B cell (primary cell): ENCODE measurements at regions not wholly inside any gene's neighbourhood (a gene's known extent, or its start where the extent isn't known, plus 50 kb on each side); places are given as distances from the start of the nearest gene placed in this dataset.
"Not testable (repeated sequence)": the region's sequence is repeated elsewhere in the genome, so short reads cannot be mapped to it uniquely, and the experiment has no call there.

Experiments
- ATAC-seq: fragments of 200-7000 bp; cut with Tn5 transposase; one replicate; pipeline ENCODE4 v1.10.0; 2021; ENCODE audit warnings: low read depth, mild to moderate bottlenecking, moderate number of reproducible peaks, moderate library complexity
- CTCF ChIA-PET: fragments of 350-600 bp; sonication (Branson Sonifier 250); formaldehyde crosslinking; loops from one replicate; lab custom pipeline; 2021; ENCODE audit warnings: antibody characterized with exemption, inconsistent platforms; lab: Charles Lee
- POLR2A ChIA-PET: fragments of 350-600 bp; sonication (Branson Sonifier 250); formaldehyde crosslinking; loops from one replicate; lab custom pipeline; 2021; ENCODE audit warnings: antibody characterized with exemption; lab: Charles Lee
- DNase-seq: peaks from one replicate; pipeline ENCODE4 v3.0.0; 2013
- H2AFZ ChIP-seq: 2 replicates; pipeline ENCODE4 v1.6.1; 2012; ENCODE audit warnings: mild to moderate bottlenecking, low read depth, low read length; ENCODE audit not compliant: insufficient read depth, poor library complexity, severe bottlenecking
- H3K27ac ChIP-seq, 2 donors: 1 replicate in 1 of 2; 2 replicates in 1 of 2; pipeline ENCODE4 v1.5.1; 2012 to 2013; ENCODE audit warnings: low read length in 2 of 2, mild to moderate bottlenecking in 2 of 2, moderate library complexity in 1 of 2
- H3K27me3 ChIP-seq, 4 experiments: fragments of 200-600 bp in 1 of 4; sonication (generic) in 1 of 4; replicated peaks in 1 of 4; 1 replicate in 2 of 4; 2 replicates in 2 of 4; pipeline versions ENCODE4 v1.6.1 to v1.7.0; 2013 to 2016; ENCODE audit warnings: low read length in 3 of 4, mild to moderate bottlenecking in 2 of 4, mixed read lengths in 1 of 4, moderate library complexity in 1 of 4; ENCODE audit not compliant: insufficient read depth in 4 of 4, control insufficient read depth in 3 of 4; ENCODE audit errors: control extremely low read depth in 1 of 4
- H3K36me3 ChIP-seq, 2 experiments: replicated peaks in 1 of 2; 1 replicate in 1 of 2; 2 replicates in 1 of 2; pipeline versions ENCODE4 v1.6.1 to v1.7.1; 2013; ENCODE audit warnings: low read length in 1 of 2; ENCODE audit not compliant: insufficient read depth in 2 of 2, control insufficient read depth in 1 of 2; ENCODE audit errors: control extremely low read depth in 1 of 2, extremely low read depth in 1 of 2
- H3K4me1 ChIP-seq, 2 donors: fragments of 200-600 bp in 1 of 2; sonication (generic) in 1 of 2; 1 replicate in 1 of 2; 2 replicates in 1 of 2; pipeline versions ENCODE4 v1.5.1 to v1.6.1; 2013 to 2017; ENCODE audit warnings: low read length in 2 of 2; ENCODE audit not compliant: control insufficient read depth in 2 of 2, insufficient read depth in 2 of 2
- H3K4me2 ChIP-seq: replicated peaks from 2 replicates; pipeline ENCODE3; 2012; ENCODE audit warnings: mild to moderate bottlenecking, low read depth, low read length; ENCODE audit not compliant: poor library complexity, severe bottlenecking
- H3K4me3 ChIP-seq, 5 experiments: fragments of 200-600 bp in 1 of 5; sonication (generic) in 1 of 5; 1 replicate in 3 of 5; 2 replicates in 2 of 5; pipeline versions ENCODE4 v1.5.1 to v1.7.0; 2011 to 2016; ENCODE audit warnings: low read length in 4 of 5, mild to moderate bottlenecking in 4 of 5, low read depth in 2 of 5, control low read depth in 1 of 5, moderate library complexity in 1 of 5; ENCODE audit not compliant: insufficient read depth in 1 of 5; ENCODE audit errors: control extremely low read depth in 1 of 5, extremely low read depth in 1 of 5
- H3K79me2 ChIP-seq: fragments of 200-600 bp; sonication (generic); one replicate; pipeline ENCODE4 v1.6.0; 2016; ENCODE audit warnings: low read length; ENCODE audit not compliant: control insufficient read depth, insufficient read depth
- H3K9ac ChIP-seq: fragments of 200-600 bp; sonication (generic); 2 replicates; pipeline ENCODE4 v1.6.1; 2017; ENCODE audit warnings: mild to moderate bottlenecking, low read length, moderate library complexity
- H3K9me3 ChIP-seq, 3 donors: one replicate each; pipeline versions ENCODE4 v1.6.1 to v1.7.1; 2013; ENCODE audit warnings: low read length in 2 of 3; ENCODE audit not compliant: control insufficient read depth in 2 of 3, insufficient read depth in 1 of 3; ENCODE audit errors: control extremely low read depth in 1 of 3
- H4K20me1 ChIP-seq: 2 replicates; pipeline ENCODE4 v1.6.0; 2012; ENCODE audit warnings: mild to moderate bottlenecking, low read length; ENCODE audit not compliant: insufficient read depth, control insufficient read depth, poor library complexity, severe bottlenecking
- H3K27ac Mint-ChIP-seq: one replicate; pipeline ENCODE4 v1.8.0; 2021; ENCODE audit warnings: mixed read lengths
- H3K27me3 Mint-ChIP-seq: one replicate; pipeline ENCODE4 v1.8.0; 2021; ENCODE audit warnings: mixed read lengths
- H3K4me1 Mint-ChIP-seq: one replicate; pipeline ENCODE4 v1.8.0; 2021; ENCODE audit warnings: mixed read lengths
- H3K4me3 Mint-ChIP-seq: one replicate; pipeline ENCODE4 v1.8.0; 2021; ENCODE audit warnings: mixed read lengths
- H3K9me3 Mint-ChIP-seq: one replicate; pipeline ENCODE4 v1.8.0; 2022; ENCODE audit warnings: mixed read lengths; ENCODE audit not compliant: insufficient read depth
- EZH2 ChIP-seq: IDR thresholded peaks from 2 replicates; pipeline ENCODE4 v1.6.1; 2012; ENCODE audit warnings: borderline replicate concordance, low read depth, mild to moderate bottlenecking, moderate library complexity, low read length; ENCODE audit not compliant: insufficient read depth, poor library complexity, severe bottlenecking
- WGBS: methylation state at CpG from one replicate; pipeline ENCODE4 v1.1.5; 2013; ENCODE audit warnings: missing lambda C conversion rate; ENCODE audit not compliant: insufficient coverage; 5-methylcytosine and 5-hydroxymethylcytosine counted together
- intact Hi-C: fragments of 100-400 bp; cut with micrococcal nuclease; formaldehyde crosslinking; loops from one replicate; pipeline ENCODE4 v1.10.0; 2022
- TF ChIP-seq, protein P1 (sequence below): fragments of 200-600 bp; IDR thresholded peaks from one replicate; pipeline ENCODE4 v1.8.0; 2022; ENCODE audit warnings: antibody characterized with exemption, mild to moderate bottlenecking

DNA sequence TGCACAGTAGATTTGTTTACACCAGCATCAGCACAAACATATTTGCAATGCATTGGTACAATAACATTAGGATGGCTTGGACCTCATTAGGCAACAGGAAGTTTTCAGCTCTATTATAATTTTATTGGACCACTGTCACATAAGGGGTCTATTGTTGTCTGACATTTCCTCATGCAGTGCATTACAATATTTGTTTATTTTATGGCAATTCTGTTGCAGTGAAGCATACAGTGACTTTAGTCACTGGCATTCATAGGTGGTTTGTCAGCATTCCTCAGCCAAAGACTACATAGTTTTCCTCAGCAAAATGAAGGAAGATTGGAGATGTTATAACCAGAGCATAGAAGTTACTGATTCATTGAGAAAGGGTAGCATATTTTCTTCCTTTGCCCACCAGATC, 1732.9 kb downstream of the PCDH9 start:
- Mint-ChIP-seq H3K4me1 (no peaks in the 10 kb centered on the region), H3K27ac (no peak overlapping the region), H3K4me3 (no peak overlapping the region), H3K9me3 (peaks cover 3% of the 10 kb centered on the region), H3K27me3 (no peaks in the 10 kb centered on the region)
- H3K36me3 ChIP-seq: no peaks in the 10 kb centered on the region
- DNase-seq: no peak
- H2AFZ ChIP-seq: no peak overlapping the region
- CTCF ChIA-PET: no interaction called here
- no peak for ATAC-seq
- H4K20me1 ChIP-seq: no peaks in the 10 kb centered on the region
- TF ChIP-seq, protein P1, sequence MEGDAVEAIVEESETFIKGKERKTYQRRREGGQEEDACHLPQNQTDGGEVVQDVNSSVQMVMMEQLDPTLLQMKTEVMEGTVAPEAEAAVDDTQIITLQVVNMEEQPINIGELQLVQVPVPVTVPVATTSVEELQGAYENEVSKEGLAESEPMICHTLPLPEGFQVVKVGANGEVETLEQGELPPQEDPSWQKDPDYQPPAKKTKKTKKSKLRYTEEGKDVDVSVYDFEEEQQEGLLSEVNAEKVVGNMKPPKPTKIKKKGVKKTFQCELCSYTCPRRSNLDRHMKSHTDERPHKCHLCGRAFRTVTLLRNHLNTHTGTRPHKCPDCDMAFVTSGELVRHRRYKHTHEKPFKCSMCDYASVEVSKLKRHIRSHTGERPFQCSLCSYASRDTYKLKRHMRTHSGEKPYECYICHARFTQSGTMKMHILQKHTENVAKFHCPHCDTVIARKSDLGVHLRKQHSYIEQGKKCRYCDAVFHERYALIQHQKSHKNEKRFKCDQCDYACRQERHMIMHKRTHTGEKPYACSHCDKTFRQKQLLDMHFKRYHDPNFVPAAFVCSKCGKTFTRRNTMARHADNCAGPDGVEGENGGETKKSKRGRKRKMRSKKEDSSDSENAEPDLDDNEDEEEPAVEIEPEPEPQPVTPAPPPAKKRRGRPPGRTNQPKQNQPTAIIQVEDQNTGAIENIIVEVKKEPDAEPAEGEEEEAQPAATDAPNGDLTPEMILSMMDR: no peak
- no peak for TF ChIP-seq EZH2
- POLR2A ChIA-PET: no interaction called here
- no peaks in the 10 kb centered on the region for H3K9me3 ChIP-seq
- intact Hi-C loops: no loop called here
- no peak overlapping the region for H3K9ac ChIP-seq
- H3K4me3 ChIP-seq: no peak overlapping the region
- no peaks in the 10 kb centered on the region for H3K79me2 ChIP-seq
- H3K4me2 ChIP-seq: no peak overlapping the region
- H3K27ac ChIP-seq: no peak overlapping the region
- H3K4me1 ChIP-seq: no peaks in the 10 kb centered on the region
- no peaks in the 10 kb centered on the region for H3K27me3 ChIP-seq

DNA sequence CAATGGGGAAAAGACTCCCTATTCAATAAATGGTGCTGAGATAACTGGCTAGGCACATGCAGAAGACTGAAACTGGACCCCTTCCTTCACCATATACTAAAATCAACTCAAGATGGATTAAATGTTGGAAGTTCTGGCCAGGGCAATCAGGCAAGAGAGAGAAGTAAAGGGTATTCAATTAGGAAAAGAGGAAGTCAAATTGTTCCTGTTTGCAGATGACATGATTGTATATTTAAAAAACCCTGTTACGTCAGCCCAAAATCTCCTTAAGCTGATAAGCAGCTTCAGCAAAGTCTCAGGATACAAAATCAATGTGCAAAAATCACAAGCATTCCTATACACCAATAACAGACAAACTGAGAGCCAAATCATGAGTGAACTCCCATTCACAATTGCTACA, 1739.4 kb downstream of the PCDH9 start:
- H3K9me3 Mint-ChIP-seq, H2AFZ ChIP-seq, H3K4me3 Mint-ChIP-seq, H3K27ac ChIP-seq, DNase-seq, H3K36me3 ChIP-seq, intact Hi-C loops, POLR2A ChIA-PET, H3K27ac Mint-ChIP-seq, H3K9ac ChIP-seq, H4K20me1 ChIP-seq, H3K79me2 ChIP-seq, ATAC-seq, H3K4me1 Mint-ChIP-seq, H3K4me2 ChIP-seq, H3K27me3 ChIP-seq, H3K9me3 ChIP-seq, H3K4me1 ChIP-seq, H3K27me3 Mint-ChIP-seq, H3K4me3 ChIP-seq, CTCF ChIA-PET: not testable (repeated sequence)
- WGBS: 40% methylated on average over 1 of the region's 1 CpG
